GM18505 (cell line): ENCODE measurements at regions not wholly inside any gene's neighbourhood (a gene's known extent, or its start where the extent isn't known, plus 50 kb on each side); places are given as distances from the start of the nearest gene placed in this dataset.
"Not testable (repeated sequence)": the region's sequence is repeated elsewhere in the genome, so short reads cannot be mapped to it uniquely, and the experiment has no call there.

Experiments
- ATAC-seq: cut with Tn5 transposase; IDR thresholded peaks from one replicate; pipeline ENCODE4 v1.9.1; 2021; ENCODE audit not compliant: unreplicated experiment
- POLR2A ChIP-seq: IDR thresholded peaks from 4 replicates; pipeline ENCODE4 v1.6.1; 2011; ENCODE audit warnings: borderline replicate concordance; ENCODE audit not compliant: insufficient read depth, insufficient read length; ENCODE audit errors: extremely low read depth

DNA sequence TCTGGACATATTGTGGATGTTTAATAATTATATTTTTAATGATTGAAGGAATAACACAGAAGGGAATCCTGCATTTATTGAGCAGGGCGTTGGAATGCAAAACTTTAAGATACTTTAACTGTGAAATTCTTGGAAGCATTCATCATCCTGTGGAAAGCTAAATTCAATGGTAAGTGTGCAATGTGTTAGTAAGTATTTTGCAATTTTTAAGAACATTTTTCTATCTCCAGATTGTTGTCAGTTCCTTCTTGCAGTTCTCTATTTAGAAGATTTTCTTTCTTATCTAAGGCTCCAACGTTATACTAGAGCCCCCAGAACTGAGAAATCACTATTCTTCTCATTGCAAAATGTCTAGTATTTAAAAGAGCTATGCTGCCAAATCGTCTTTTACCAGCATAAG, 132.2 kb upstream of the TSC22D2 start:
- ATAC-seq, result no peak
- TF ChIP-seq POLR2A, result no peak

DNA sequence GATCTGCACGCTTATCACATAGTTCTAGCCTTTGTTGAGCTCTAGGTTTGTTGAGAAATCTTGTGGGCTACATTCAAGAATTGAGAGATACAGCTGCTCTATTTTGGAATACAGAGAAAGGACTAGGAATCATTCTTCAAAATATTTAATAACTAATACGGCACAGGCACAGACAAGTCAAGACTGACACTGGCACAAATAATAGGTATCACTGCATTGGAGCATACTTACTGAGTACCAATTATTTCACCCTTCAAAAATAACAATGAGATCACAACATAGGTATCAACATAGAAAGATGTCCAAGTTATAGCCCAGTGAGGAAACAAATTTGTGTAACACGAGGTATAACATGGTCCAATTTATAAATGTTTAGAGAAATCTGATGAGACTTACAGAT, 133.7 kb upstream of the TSC22D2 start:
- no peak for TF ChIP-seq POLR2A
- ATAC-seq, result no peak

- ATAC-seq, result no peak
Measured at GRCh38 chr3:150273396-150273795, 134.7 kb upstream of the TSC22D2 start.

DNA sequence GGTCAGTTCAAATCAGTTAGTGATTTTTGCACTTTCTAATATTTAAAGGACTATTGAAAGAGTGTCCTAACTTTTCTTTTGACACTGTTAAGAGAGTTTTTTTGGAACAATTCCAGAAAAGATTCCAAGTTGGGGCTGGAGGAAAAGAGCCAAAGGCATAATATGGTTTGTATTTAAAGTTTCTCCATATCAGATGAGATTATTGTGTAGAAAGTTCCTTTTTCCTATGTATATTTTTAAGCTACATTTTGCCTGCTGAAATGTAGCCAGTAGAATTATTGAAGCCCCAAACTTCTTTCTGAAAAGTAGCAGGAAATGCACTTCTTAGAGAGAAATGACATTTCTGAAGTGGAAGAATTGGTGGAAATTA, 136.5 kb upstream of the TSC22D2 start:
- no peak for TF ChIP-seq POLR2A
- ATAC-seq, result no peak

More at GRCh38 chr3:150273396-150273795, 134.7 kb upstream of the TSC22D2 start:
- TF ChIP-seq POLR2A, result no peak

DNA sequence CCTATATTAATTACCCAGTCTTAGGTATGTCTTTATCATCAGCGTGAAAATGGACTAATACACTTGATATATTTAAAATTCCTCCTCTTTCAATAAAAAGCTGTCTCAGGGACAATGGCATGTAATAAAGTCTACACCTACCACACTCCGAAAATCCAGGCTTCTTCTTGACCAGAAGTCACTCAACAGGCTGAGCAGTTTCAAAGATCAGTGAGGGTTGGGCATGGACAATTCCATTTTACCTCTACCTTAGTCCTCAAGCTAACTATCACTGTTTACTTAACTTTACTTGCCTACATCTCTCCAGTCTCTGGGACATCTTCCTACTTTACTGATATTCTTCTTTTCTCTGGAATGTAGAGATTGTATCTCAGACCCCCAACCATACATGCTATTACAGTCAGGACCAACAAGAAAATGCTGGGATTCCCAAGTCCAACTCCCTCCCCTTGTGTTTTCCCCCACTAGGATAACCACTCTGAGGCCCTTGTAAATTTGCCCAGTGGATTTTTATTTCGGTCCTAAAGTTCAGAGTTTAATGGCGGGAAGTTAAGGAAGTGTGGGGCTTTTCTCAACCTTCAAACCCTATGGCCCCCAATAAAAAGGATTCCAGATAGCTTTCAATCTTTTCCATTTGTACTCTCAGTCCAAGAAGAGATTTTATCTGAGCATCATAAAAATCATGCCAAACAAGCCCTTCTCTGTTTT, 137.1 kb upstream of the TSC22D2 start:
- no peak for ATAC-seq
- TF ChIP-seq POLR2A, result no peak

- ATAC-seq, result not testable (repeated sequence)
Measured at GRCh38 chr3:150270444-150270843, 137.7 kb upstream of the TSC22D2 start.

DNA sequence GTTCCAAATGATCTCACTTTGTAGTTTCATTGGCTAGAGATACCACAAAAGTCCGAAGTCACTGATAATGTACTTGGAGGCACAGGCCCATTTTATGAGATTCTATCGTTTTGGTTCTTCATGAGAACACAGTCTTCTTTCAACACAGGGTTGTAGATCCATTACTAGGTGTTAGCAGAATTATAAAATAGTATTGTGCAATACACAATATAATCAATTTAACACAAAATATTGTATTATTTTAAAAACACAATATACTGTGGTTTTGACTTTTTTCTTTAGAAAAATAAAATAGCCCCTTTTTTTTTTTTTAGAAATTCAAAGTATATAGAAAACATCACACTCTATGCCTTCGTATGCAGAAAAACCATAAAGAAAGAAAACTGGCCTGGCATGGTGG, 138.6 kb upstream of the TSC22D2 start:
- ATAC-seq, result no peak
- TF ChIP-seq POLR2A, result no peak

- TF ChIP-seq POLR2A, result no peak
- no peak for ATAC-seq
Measured at GRCh38 chr3:150268426-150269391, 139.4 kb upstream of the TSC22D2 start.

DNA sequence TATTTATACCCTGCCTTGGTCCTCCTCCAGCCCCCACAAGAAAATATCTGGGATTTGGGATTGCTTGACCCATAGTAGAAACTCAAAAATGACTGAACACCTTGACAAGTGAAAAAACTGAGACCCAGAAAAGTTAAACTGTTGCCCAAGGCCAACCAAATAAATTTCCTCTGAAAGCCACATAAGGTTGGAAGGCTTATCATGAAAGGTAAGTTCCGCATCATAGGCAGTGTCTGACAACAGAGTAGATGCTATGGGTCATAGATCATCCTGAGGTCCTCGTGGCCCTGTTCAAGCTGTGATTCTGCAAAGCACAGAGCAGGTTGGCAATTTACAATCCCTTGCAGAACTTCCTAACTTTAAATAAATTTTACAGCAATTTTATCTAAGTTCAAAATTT, 140.8 kb upstream of the TSC22D2 start:
- TF ChIP-seq POLR2A, result no peak
- no peak for ATAC-seq

DNA sequence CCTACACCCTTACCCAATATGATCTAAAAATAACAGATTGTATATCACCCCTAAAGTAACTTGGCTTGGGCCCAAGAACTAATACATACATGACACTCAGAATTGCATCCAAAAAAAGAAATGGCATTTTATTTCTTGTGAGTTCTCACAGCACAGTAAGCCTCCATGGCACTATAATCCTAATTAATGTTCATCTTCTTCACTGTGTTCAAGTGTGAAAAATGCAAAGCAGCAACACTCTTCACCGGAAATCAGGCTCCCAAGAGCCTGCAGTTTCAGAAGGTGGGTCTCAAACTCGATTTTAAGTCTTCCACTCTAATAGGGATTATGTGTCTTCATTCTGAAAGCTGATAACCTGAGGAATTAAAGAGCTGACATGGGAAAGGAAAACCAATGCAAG, 142.8 kb upstream of the TSC22D2 start:
- TF ChIP-seq POLR2A, result no peak
- no peak for ATAC-seq

GRCh38 chr3:150264561-150265279, 143.4 kb upstream of the TSC22D2 start:
- no peak for TF ChIP-seq POLR2A
- no peak for ATAC-seq

DNA sequence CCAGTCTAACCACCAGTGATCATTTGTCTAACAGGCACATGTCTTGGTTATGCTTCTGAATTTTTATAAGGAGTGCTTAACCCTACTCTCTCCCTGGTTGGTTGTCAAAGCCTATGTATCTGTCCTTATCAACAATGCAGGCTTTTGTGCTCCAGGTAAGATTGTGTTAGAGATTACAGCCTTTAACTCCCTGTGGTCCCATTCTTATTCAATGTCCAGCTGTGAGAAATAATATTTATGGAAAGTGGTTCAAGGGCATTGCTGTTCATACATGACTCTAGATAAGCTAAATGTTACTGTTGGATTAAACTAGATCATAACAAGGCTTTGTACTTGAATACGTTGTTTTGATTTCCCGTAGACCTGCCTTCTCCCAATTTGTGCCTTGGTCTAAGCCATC, 146.1 kb upstream of the TSC22D2 start:
- no peak for TF ChIP-seq POLR2A
- no peak for ATAC-seq

- TF ChIP-seq POLR2A, result no peak
- no peak for ATAC-seq
Measured at GRCh38 chr3:150261418-150261817, 146.7 kb upstream of the TSC22D2 start.

DNA sequence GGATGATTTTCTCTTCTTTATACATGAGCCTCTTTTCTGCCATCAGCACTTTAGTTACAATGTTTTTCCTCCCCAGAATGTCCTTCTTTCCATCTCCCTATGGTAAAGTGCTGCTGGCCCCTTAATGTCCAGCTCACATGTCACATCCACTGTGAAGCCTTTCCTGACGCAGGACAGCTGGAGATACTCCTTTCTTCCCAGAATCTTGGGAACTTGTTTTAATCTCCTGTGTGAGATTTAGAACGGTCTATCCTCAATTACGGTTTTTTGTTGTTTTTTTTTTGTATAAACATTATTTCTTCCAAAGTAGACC, 147.7 kb upstream of the TSC22D2 start:
- ATAC-seq, result no peak

More for the DNA sequence above, 147.7 kb upstream of the TSC22D2 start:
- no peak for TF ChIP-seq POLR2A
